AG04449 (cell line): ENCODE measurements at regions not wholly inside any gene's neighbourhood (a gene's known extent, or its start where the extent isn't known, plus 50 kb on each side); places are given as distances from the start of the nearest gene placed in this dataset.
"Not testable (repeated sequence)": the region's sequence is repeated elsewhere in the genome, so short reads cannot be mapped to it uniquely, and the experiment has no call there.

Experiments
- CTCF ChIA-PET: fragments of 350-600 bp; formaldehyde crosslinking; extraction: SDS; loops from one replicate; lab custom pipeline; 2021; ENCODE audit warnings: antibody characterized with exemption; lab: Yijun Ruan, JAX
- POLR2A ChIA-PET: fragments of 400-600, 350-600 bp; formaldehyde crosslinking; extraction: SDS; loops from one replicate; lab custom pipeline; 2020; ENCODE audit warnings: antibody characterized with exemption, inconsistent platforms; lab: Yijun Ruan, JAX
- DNase-seq: peaks from one replicate; pipeline ENCODE4 v3.0.0-alpha.2; 2010; ENCODE audit warnings: low read depth, low spot score
- H3K4me3 ChIP-seq: 2 replicates; pipeline ENCODE4 v1.5.1; 2011; ENCODE audit warnings: low read depth, mild to moderate bottlenecking, control low read depth, low read length
- CTCF ChIP-seq: IDR thresholded peaks from one replicate; pipeline ENCODE4 v1.5.1; 2011; ENCODE audit warnings: mild to moderate bottlenecking, moderate library complexity, low read length, control low read depth, inconsistent platforms; ENCODE audit not compliant: insufficient read depth; ENCODE audit errors: missing control alignments

- CTCF ChIA-PET, result interaction anchor here (1.2 to 1.8 kb wide), 3 partner anchors 12 to 384 kb away, joined by 4 to 8 read pairs (median 5); partner anchors contain the start of gene DACT1
- POLR2A ChIA-PET, result no interaction called here
- TF ChIP-seq CTCF, result no peak
- no peak for DNase-seq
- no peak overlapping the region for H3K4me3 ChIP-seq
These were observed 166.3 kb upstream of the DAAM1 start for GRCh38 chr14:59022144-59022543.

GRCh38 chr14:59026081-59026480 is 162.4 kb upstream of the DAAM1 start:
- no peak for TF ChIP-seq CTCF
- no peak overlapping the region for H3K4me3 ChIP-seq
- POLR2A ChIA-PET, result no interaction called here
- DNase-seq, result peak; percentile 16
- CTCF ChIA-PET, result interaction anchor here (0.8 to 2.3 kb wide), 3 partner anchors 99 to 385 kb away, joined by 3 to 17 read pairs (median 3); no protein-coding TSS in a partner anchor

- H3K4me3 ChIP-seq, DNase-seq, POLR2A ChIA-PET: not testable (repeated sequence)
- CTCF ChIA-PET, result interaction anchor here (3.2 kb wide), 3 partner anchors 96 to 525 kb away, joined by 15 to 74 read pairs (median 30); no protein-coding TSS in a partner anchor
These were observed 161.8 kb upstream of the DAAM1 start for GRCh38 chr14:59026640-59027039.

- H3K4me3 ChIP-seq, result no peak overlapping the region
- CTCF ChIA-PET, result interaction anchor here (0.6 to 3.2 kb wide), 29 partner anchors 9 to 669 kb away, joined by 3 to 74 read pairs (median 3); no protein-coding TSS in a partner anchor
- DNase-seq, result peak; percentile 87
- POLR2A ChIA-PET, result interaction anchor here (1.1 kb wide), 2 partner anchors 390 to 392 kb away, joined by 4 read pairs; no protein-coding TSS in a partner anchor
- TF ChIP-seq CTCF, result peak; percentile 91
These were observed 159.8 kb upstream of the DAAM1 start for GRCh38 chr14:59028476-59029202.

GRCh38 chr14:59032826-59033225 is 155.6 kb upstream of the DAAM1 start:
- CTCF ChIA-PET, result interaction anchor here (0.8 to 2.7 kb wide), 6 partner anchors 16 to 523 kb away, joined by 3 to 12 read pairs (median 6); no protein-coding TSS in a partner anchor

GRCh38 chr14:59036134-59036533 is 152.3 kb upstream of the DAAM1 start:
- ChIA-PET CTCF (interaction anchor here (1.5 kb wide), 1 partner anchor 19 kb away, joined by 6 read pairs; no protein-coding TSS in a partner anchor), POLR2A (no interaction called here)
- H3K4me3 ChIP-seq, result no peak overlapping the region
- TF ChIP-seq CTCF, result no peak
- DNase-seq, result no peak

More at GRCh38 chr14:59032826-59033225, 155.6 kb upstream of the DAAM1 start:
- TF ChIP-seq CTCF, result no peak
- no peak for DNase-seq
- no peak overlapping the region for H3K4me3 ChIP-seq
- POLR2A ChIA-PET, result no interaction called here
